Activated CD4-positive, alpha-beta T cell treated with anti-CD3 and anti-CD28 coated beads, Interleukin-10, Interleukin-2, amounts not matched to agents 100 ng/mL and 50 ng/mL, durations not matched to agents 16 hours and 8 hours (primary cell): ENCODE measurements at regions not wholly inside any gene's neighbourhood (a gene's known extent, or its start where the extent isn't known, plus 50 kb on each side); places are given as distances from the start of the nearest gene placed in this dataset.
"Not testable (repeated sequence)": the region's sequence is repeated elsewhere in the genome, so short reads cannot be mapped to it uniquely, and the experiment has no call there.

Source experiments
- DNase-seq: peaks from one replicate; pipeline ENCODE4 v3.0.0-alpha.2; 2020

DNA sequence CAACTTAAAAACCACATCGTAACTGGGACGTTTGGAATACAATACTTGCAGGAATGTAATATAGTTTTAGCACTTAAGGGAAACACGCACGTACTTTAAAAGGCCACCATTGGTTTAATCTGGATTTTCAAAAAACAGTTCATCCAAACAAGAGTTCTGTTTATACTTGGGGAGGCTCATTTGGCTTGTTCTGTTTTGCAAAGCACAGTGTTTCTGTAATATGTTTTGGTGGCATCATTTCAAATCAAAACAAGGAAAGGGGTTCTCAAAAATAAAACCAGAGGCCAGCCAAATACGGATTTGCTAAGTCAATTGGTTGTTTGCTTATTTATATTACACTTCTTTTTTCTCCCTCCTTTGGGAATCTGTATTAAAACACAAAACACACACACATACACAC lies 656.1 kb upstream of the SOX9 start:
- no peak for DNase-seq

DNA sequence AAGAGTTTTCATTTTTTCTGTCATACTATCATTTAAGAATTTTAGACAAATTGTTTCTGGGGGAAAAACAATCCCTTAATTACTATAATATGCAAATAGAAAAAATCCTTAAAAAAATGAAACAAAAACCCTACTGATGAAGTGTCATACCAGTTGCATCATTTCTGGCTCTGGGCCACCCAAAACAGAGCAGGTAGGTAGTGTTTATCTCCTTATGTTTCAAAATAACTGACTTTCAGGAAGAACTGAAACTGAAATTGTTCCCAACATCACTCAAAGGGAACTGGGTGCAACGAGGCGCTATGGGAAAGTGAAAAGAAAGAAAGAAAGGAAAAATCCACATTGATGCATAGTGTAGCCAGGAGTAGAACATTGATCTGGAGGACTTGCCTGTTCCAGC lies 653.1 kb upstream of the SOX9 start:
- no peak for DNase-seq

DNA sequence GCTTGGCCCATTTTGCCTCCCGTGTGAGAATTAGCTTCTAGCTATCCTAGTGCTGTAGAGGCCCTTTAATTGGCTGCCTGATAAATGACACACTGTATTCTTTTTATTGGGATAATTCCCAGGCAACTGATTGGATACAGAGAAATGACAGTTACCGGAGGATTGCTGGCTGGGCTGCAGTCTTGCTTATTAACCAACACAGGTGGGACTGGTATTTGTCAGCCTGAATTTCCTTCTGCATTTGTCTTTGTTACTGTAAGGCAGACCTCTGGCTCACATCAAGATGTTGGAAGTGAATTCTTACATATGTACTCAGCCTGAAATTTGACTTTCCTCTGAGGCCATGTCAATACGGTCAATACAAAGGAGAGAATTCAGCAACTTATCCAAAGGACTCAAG lies 650.8 kb upstream of the SOX9 start:
- DNase-seq, result no peak

DNA sequence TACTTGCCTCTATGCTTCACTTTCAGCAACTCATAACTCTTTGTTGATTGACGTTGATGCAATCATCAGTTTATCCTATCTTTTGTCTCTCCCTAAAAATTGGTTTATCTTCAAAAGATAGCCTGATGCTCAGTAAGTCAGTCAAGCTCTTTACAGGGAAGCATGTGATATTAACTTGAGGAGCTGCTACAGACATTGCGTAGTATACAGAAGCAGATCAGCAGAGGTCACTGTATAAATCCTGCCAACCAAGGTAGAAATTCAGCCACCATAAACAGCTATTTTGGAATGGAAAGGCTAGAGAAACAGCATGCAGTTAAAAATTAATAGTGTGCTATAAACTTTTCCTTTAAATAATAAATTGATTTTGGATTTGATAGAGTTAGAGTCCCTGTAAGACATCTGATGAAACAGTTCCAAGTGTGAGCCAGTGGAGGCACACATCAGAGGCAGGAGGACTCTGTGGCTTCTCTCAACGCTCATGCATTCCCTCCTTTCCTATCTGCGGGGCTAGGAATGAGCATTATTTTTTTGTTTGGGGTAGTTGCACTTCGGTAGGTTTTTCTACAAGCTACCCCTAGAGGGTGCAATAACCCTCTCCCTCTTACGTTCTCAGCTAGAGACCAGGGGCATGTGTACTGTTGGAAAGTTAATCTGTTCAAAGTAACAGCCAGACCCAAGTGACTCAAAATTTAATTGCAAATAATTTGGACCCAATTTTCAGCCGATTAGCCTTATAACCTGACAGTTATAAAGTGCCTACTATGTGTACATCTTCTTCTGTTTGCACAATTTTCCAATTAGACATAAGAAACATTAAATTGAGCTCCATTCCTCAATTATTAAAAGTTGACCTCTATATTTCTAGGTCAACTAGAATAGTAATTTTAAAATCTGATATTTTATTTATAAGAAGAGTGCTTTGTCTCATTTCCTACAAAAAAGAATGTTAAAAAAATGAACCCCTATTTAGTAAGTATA lies 647.7 kb upstream of the SOX9 start:
- DNase-seq, result peak; percentile 31

DNA sequence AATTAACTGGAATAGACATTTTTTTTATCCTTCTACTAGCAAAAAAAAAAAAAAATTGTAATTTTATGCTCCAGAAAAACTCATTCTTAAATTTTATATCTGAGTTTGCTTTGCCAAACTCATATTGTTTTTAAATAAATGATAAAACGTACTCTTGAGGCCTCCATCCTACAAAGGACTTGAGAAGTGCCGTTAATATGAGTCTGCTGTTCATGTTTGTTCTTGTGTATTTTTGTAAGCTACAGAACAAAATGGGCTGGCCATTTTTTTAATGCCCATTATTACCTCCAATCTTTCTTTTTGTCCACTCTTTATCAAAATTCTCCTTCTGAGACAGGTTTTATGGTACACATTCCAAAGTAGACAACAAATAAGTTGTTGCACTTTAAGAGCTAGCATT lies 643.5 kb upstream of the SOX9 start:
- DNase-seq, result no peak

DNA sequence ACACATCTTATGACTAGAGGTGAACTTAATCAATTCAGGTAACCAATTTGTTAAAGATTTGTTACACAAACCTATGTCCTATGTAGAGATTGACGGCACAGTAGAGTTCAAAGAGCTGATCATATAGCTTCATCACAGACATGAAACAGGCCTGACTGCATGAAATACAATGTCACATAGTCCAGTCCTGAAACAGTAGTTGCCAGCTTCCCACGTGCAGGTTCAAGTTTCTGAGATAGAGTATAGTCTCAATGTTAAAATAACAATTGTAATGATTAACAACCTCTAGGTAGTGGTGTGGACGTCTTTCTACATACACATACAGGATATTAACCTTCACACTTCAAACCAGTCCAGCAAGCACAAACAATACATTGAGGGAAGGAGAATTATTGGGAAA lies 640.7 kb upstream of the SOX9 start:
- no peak for DNase-seq

DNA sequence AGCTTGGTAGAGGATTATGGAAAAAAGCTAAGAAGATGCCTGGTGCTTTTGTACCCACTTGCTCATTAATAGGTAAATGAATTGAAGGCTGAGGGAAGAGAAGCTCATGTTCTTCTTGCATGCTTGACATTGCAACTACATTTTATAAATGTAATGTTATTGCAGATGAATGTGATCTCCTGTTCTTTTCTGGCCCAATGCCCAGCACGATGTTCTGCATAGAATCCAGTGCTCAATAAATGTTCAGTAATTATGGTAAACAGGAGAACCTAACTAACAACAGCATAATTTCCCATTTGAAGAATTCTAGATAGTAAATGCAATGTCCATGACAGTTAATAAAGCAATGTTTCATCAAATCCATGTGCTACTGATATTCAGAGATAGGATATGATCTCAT lies 638.2 kb upstream of the SOX9 start:
- DNase-seq, result no peak

DNA sequence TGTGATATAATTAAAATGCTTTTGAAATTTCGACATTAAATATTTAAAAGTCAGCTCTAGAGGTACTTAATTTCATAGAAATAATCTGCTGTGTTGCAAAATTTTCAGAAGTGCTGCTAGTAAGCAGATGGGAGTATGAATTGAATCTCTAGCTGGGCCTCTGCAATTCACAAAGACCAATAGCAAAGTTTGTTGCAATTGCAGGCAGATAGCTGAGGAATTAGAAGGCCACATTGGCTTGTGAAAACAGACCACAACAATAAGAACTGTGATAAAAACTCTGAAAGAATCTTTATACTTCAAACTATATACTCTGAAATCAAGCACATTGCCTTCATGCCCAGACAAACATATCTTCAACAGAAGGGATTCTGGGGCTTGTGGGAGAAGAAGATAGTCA lies 636.3 kb upstream of the SOX9 start:
- no peak for DNase-seq

DNA sequence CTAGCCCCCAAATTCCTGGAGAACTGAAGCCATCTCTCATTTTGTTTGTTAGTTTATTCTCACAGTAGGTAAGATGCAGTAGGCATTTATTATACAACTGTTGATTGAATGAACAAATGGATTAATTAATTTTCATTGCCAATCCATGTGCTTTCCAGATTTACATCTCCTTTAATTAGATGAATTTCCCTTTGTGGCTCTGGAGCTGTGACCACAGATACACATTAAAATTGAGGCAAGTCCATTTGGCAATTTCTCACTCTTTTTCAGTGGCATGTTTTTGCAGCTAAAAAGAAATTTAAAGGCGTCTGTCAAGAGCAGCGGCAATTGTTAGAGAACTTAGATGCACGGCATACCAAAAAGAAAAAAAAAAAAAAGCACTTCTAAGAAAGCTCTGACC lies 635.4 kb upstream of the SOX9 start:
- no peak for DNase-seq

DNA sequence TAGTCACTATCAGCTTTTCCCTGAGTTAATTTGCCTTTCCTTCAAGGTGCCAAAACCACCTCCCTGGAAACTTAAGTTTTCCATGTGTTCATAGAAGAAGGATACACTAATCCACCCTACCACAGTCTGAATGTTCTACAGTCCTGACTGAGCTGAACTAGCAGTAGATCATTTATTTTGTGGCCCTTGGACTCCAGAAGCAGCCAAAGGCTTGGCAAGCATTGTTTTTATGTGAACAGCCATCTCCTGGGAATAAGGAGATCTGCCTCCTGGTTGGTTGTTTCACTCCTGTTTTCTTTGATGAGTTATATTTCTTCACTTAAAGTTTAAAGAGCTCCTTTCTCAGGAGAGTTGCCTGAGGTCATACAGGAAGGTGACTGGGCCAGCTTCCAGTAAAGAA lies 634.6 kb upstream of the SOX9 start:
- DNase-seq, result no peak

DNA sequence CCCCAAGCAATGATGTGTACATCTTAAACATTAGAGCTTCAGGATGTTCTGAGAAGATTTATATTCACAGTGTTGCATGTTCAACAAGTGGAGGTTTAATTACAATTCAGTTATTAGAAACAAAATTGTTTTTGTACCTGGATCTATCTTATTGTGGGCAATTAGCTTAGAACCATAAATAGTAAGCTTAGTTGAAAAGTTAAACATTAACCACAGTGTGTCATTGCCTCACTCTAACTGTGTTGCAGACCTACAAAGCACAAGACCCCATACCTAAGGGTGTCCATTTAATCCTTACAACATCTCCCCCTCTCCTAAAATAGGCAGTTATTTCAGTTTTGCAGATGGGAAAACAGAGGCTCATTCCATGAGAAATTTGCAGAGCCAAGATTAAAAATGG lies 632.0 kb upstream of the SOX9 start:
- no peak for DNase-seq

DNA sequence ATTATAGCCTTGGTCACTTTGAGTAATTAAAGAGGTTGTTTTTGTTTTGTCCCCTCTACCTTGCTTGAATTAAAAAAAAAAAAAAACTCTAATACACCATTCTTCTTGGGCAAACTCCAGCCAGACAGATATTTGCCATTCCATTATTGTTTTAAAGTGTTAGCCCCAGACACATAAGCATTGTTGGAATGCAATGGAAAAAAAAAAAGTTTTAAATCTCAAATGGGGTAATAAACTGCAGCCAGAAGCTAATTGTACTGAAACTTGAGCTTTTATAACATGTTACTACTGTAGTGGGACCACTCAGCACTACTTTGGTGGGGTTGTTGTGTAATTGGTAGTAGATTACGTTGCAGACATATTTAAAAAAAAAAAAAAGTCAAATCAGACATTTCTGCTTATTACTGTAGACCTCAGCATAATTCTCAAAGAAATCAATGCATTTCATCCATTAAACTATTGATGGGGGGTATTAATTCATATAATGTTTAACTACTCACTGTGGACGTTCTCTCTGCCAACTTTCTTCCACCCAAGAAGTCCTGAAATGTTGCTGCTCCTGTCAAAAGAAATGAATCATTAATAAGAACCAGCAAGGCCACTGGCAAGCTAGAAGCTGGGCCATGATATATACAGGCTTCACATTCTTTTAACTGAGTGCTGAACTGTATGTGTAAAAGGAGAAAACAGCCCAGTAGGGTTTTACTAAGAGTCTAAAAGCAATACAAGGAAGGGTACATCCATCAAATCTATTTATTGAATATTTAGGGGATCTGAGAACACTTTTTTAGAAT lies 626.6 kb upstream of the SOX9 start:
- no peak for DNase-seq

DNA sequence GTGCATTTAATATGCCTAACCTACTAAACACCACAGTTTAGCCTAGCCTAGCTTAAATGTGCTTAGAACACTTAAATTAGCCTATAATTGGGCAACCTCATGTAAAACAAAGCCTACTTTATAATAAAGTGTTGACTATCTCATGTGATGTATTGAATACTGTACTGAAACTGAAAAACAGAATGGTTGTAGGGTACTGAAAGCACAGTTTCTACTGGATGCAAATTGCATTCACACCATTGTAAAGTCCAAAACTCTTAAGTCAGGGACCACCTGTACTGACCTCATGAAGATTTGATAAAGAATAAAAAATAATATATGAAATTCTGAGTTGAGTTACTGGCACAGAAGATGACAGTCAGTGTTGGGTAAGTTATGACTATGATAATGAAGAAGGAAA lies 625.4 kb upstream of the SOX9 start:
- no peak for DNase-seq

DNA sequence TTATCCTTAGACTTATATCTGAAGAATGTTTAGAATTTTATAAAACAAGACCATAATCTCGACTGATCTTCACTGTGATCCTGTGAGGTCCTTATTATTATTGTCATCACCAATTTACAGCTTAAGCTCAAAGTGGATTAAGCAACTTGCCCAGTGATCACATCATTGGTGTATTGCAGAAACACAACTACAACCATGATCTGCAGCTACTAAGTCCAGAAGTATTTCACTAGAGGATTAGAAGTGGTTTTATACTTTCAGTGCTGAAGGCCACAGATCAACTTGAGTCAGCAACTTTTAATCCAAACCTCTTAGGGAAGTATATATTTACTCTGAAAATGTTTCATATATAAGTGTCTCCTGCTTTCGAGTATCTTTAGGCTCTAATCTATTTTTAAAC lies 624.3 kb upstream of the SOX9 start:
- no peak for DNase-seq

DNA sequence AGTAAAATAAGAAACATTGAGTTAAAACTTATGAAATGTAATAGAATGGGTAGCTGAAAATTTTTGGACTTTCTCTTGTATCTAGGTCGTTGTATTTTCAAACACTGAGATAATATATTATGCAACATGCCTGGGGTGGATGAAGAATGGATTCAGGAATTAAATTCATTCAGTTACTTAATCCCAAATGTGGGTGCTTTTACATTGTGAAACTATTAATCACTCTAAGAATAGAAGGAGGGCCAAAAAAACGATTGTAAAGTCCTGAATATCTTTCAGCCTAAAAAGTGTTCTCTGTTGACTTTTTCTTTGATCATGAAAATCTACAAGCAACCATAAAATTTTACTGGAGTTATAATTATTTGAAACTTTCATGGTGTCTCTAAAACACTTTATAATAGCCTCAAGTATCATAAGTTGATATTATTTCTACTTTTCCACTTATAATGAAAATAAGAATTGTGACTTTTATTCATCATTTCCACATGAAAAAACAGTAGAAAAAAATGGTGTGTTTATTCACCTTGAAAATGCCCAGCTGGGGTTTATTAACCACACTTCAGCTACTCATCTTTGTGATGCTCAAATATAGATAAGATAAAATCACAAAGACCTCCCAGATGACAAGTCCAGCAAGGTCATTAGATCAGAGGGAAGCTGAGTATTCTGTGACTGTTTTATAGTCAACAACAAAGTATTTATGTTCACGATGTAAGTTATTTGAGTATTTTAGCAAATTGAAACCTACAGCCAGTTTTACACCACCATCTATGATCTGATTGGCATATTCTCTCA lies 619.9 kb upstream of the SOX9 start:
- no peak for DNase-seq

DNA sequence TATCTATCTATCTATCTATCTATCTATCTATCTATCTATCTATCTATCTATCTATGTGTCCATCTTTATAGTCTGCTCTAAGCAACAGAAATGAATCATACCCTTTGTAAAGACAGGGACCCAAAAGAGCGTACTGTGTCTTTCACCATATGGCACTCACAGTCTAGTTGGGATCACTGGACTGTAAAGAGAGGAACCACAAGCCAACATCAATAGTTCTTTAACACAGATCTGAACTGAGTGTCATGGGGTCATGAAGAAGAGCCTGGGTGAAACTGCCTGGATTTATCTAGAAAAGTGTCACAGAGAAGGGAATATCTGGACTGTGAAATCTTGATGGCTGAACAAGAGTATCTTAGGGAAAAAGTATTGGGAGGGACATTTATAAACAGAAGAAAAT lies 619.1 kb upstream of the SOX9 start:
- DNase-seq, result no peak

DNA sequence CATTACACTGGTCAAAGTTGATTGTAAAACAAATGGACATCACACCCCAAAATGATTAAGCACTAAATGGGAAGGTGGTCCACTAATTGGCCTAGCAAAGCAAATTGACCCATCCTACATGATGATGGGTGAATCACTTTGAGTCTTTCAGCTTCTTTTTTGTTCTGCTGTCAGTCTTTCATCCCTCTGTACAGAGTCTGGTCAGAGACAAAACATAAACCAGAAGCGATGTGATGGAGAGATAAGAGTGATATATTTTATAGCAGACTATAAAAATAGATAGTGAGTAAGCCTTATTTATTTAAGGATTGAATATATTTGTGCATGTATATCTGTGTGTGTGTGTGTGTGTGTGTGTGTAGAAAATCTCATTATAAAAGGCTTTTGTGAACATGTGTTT lies 618.4 kb upstream of the SOX9 start:
- DNase-seq, result no peak

DNA sequence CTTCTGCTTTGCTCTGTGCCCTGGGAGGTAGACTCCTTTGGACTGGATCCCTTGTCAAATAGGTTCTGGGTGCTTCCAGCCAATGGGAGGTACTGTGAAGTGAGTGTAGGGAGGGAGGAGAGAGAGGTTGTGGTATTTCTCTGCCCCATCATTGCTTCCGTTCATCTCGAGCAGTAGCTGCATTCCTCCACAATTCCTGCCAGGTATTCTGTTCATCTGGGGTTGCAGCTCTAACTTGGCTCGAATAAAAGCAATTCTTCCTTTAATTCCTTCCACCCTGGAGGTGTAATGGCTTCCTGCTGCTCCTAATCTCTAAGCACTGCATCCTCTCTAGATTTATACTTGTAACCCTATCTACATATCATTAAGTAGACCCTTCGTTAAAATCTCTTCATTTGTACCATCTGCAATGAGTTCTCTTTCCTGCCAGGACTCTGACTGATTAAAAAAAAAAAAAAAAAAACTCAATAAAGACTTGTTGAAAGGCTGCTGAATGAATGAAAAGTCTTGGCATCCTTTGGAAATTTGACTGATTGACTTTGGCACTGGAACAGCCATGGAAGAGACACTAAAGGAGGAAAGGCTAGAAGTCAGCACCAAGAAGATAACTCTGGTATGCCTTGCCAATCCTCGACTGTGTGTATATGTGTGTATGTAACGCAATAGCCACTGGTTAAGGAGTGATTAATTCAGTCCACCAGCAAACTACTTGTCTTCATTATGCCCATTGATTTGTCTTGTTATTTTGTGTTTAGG lies 616.9 kb upstream of the SOX9 start:
- DNase-seq, result no peak

DNA sequence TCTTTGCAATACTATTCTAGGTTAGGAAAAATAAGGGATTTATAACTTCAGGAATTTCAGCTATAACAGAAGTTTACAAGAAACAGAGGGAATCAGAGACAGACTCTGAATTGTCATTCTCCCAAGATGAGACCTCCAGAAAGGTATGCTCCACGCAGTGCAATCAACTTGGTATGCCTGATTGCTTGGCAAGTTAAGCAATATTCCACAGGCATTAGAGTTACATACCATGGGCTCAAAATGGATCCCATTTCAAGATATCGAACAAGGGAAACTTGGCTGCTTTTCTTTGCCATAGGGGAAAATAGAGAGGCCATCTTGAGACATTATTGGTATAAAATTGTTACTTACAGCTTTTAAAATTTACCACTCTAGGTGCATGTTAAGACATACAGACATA lies 615.6 kb upstream of the SOX9 start:
- DNase-seq, result no peak

DNA sequence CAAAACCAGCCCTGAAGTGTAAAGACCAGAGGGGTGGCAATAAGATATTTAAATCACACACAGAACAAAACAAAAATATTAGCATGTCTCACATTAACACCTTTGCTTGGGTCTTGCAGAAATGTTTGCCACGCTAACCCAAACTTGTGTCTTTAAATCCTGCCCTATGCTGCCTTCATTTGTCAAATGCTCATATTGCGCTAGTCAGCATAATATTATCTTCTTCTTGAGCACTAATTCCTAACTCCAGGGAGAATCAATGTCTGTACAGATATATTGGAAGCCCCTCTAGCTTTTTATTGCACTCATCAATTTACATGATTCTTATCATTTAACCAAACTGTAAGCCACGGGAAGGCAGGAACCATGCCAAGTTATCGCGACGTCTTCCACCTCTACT lies 614.8 kb upstream of the SOX9 start:
- no peak for DNase-seq

DNA sequence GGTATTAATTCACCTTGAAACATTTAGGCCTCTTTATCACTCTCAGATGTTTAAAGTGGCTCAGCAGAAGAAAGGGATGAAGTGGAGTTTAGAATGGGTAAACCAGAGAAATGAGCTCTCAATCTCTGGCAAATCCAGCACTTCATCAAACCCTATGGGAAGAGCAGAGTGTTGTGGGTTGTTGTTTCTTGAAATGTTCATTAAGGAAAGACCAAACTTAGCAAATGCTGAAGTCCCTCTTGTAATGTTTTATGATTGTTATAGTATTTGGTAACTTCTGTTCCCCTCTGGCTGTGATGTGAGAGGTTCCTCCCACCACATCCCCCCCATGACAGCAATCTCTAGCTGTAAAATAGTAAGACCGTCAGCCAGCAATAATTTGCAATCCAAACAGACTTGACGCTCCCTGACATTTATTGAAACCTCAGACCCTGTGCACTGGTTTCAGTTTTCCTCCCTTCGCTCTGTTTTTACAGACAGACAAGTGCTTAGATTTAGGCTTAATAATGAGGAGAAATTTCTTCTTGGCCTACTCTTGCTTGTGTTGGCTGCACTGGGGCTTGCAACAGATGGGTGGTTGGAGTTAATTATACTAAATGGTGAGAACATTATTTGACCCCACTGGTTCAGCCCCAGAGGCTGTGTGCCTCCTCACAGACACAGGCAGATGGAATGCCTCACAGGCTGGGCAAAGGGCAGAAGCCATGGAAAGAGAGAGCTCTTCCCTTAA lies 609.4 kb upstream of the SOX9 start:
- no peak for DNase-seq

DNA sequence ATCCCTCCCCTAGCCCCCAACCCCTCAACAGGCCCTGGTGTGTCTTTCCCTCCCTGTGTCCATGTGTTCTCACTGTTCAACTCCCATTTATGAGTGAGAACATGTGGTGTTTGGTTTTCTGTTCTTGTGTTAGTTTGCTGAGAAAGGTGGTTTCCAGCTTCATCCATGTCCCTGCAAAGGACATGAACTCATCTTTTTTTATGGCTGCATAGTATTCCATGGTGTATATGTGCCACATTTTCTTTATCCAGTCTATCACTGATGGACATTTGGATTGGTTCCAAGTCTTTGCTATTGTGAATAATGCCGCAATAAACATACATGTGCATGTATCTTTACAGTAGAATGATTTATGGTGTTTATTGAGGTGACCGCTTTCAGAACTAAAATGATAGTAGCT lies 607.1 kb upstream of the SOX9 start:
- DNase-seq, result not testable (repeated sequence)
